ENCODE measurements at regions not wholly inside any gene's neighbourhood (a gene's known extent, or its start where the extent isn't known, plus 50 kb on each side); places are given as distances from the start of the nearest gene placed in this dataset.

GRCh38 chr11:87432022-87432421 lies 394.3 kb downstream of the TMEM135 start:
- TF ChIP-seq CTCF (IDR thresholded peaks at IDR 0.05) (no peak), POLR2A (IDR thresholded peaks at IDR 0.05) (no peak)

Data from lower leg skin (tissue), 3 donors.